Breast epithelium (tissue), 3 donors: ENCODE measurements at regions not wholly inside any gene's neighbourhood (a gene's known extent, or its start where the extent isn't known, plus 50 kb on each side); places are given as distances from the start of the nearest gene placed in this dataset.

ENCODE experiments used
- CTCF ChIP-seq, 3 donors: fragments of 450-650 bp; IDR thresholded peaks; one replicate each; pipeline ENCODE4 v1.5.1; 2016 to 2017; ENCODE audit warnings: antibody characterized with exemption in 3 of 3, mild to moderate bottlenecking in 3 of 3, moderate library complexity in 3 of 3
- POLR2A ChIP-seq: fragments of 450-650 bp; IDR thresholded peaks from one replicate; pipeline ENCODE4 v1.6.1; 2016; ENCODE audit warnings: antibody characterized with exemption, mild to moderate bottlenecking, moderate library complexity
- POLR2AphosphoS5 ChIP-seq, 3 donors: sonication (generic); formaldehyde crosslinking; IDR thresholded peaks; one replicate each; pipeline ENCODE4 v1.6.1; 2017; ENCODE audit warnings: antibody characterized with exemption in 3 of 3

DNA sequence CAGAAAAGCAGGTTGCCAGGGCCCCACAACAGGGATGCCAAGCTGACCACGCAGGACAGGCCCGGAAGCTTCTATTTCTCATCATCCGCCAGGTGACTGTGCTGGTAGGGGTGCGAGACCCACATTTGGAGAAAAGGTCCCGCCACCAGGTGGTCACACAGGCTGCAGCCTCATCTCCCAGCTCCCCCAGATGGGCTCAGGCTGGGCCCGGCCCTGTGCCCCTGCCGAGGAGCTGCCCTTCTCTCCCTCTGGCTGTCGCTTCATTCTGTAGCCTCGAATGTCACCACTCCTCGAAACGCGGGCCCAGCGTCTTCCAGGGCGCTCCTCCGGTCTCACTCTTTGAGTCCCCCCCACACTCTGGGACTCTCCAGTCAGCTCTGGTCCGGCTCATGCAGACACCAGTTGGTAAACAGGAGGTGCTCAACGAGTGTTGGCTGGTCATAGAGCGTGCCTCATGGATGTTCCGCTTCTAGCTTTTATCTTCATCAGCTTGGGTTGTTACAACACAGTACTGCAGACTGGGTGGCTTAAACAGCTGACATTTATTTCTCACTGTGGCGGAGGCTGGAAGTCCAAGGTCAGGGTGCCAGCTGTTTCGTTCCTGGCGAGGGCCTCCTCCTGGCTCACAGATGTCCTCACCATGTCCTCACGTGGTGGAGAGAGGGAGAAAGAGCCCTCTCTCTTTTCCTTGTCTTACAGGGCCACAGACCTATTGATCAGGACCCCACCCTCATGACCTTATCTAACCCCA is 87.1 kb downstream of the TEX29 start:
- no peak for TF ChIP-seq CTCF (IDR thresholded peaks at IDR 0.05)
- no peak for TF ChIP-seq POLR2AphosphoS5 (IDR thresholded peaks at IDR 0.05)
- TF ChIP-seq POLR2A, result no peak
